Hippocampal formation (tissue), 2 donors: ENCODE measurements at regions not wholly inside any gene's neighbourhood (a gene's known extent, or its start where the extent isn't known, plus 50 kb on each side); places are given as distances from the start of the nearest gene placed in this dataset.
A peak's percentile ranks its signal among the peaks of the same experiment; 100 is the strongest.
"Not testable (repeated sequence)": the region's sequence is repeated elsewhere in the genome, so short reads cannot be mapped to it uniquely, and the experiment has no call there.

ENCODE experiments used
- DNase-seq, 2 donors: peaks; one replicate each; lab custom pipeline; 2025; lab: John Stamatoyannopoulos, UW

GRCh38 chr6:158881884-158882283, 62.7 kb upstream of the EZR start:
- not testable (repeated sequence) for DNase-seq

- DNase-seq: not testable (repeated sequence)
These were observed 62.1 kb upstream of the EZR start for GRCh38 chr6:158881276-158881675.

- DNase-seq: no peak
These were observed 60.0 kb upstream of the EZR start for GRCh38 chr6:158879180-158879579.

- DNase-seq: no peak
These were observed 58.5 kb upstream of the EZR start for GRCh38 chr6:158877716-158878115.

GRCh38 chr6:158876886-158877285, 57.7 kb upstream of the EZR start:
- DNase-seq: no peak

GRCh38 chr6:158870649-158870957, 51.4 kb upstream of the EZR start:
- no peak for DNase-seq

- no peak for DNase-seq
These were observed 50.9 kb upstream of the EZR start for GRCh38 chr6:158869826-158870648.

- peak; percentile 34 to 58 for DNase-seq
These were observed 50.0 kb upstream of the EZR start for GRCh38 chr6:158868890-158869825.
